Lower leg skin (tissue), 3 donors: ENCODE measurements at regions not wholly inside any gene's neighbourhood (a gene's known extent, or its start where the extent isn't known, plus 50 kb on each side); places are given as distances from the start of the nearest gene placed in this dataset.

Experiments
- POLR2A ChIP-seq, 2 donors: fragments of 450-650 bp; IDR thresholded peaks; one replicate each; pipeline ENCODE4 v1.6.1; 2016 to 2017; ENCODE audit warnings: antibody characterized with exemption in 2 of 2, mild to moderate bottlenecking in 1 of 2, moderate library complexity in 1 of 2
- TF ChIP-seq, protein P1 (sequence below), 3 donors: fragments of 450-650 bp; IDR thresholded peaks; one replicate each; pipeline ENCODE4 v1.5.1; 2016; ENCODE audit warnings: antibody characterized with exemption in 3 of 3, mild to moderate bottlenecking in 3 of 3, moderate library complexity in 2 of 3

GRCh38 chr2:94966689-94967088 lies 58.8 kb upstream of the MAL start:
- TF ChIP-seq, protein P1, sequence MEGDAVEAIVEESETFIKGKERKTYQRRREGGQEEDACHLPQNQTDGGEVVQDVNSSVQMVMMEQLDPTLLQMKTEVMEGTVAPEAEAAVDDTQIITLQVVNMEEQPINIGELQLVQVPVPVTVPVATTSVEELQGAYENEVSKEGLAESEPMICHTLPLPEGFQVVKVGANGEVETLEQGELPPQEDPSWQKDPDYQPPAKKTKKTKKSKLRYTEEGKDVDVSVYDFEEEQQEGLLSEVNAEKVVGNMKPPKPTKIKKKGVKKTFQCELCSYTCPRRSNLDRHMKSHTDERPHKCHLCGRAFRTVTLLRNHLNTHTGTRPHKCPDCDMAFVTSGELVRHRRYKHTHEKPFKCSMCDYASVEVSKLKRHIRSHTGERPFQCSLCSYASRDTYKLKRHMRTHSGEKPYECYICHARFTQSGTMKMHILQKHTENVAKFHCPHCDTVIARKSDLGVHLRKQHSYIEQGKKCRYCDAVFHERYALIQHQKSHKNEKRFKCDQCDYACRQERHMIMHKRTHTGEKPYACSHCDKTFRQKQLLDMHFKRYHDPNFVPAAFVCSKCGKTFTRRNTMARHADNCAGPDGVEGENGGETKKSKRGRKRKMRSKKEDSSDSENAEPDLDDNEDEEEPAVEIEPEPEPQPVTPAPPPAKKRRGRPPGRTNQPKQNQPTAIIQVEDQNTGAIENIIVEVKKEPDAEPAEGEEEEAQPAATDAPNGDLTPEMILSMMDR (IDR thresholded peaks at IDR 0.05), result no peak
- no peak for TF ChIP-seq POLR2A (IDR thresholded peaks at IDR 0.05)
